HG03571 (cell line): ENCODE measurements at regions not wholly inside any gene's neighbourhood (a gene's known extent, or its start where the extent isn't known, plus 50 kb on each side); places are given as distances from the start of the nearest gene placed in this dataset.

Experiments used
- ATAC-seq: cut with Tn5 transposase; IDR thresholded peaks from one replicate; pipeline ENCODE4 v1.9.1; 2021; ENCODE audit not compliant: unreplicated experiment

- ATAC-seq, result no peak
Observed at GRCh38 chr6:147023148-147023547, 181.1 kb upstream of the STXBP5 start.

- no peak for ATAC-seq
Observed at GRCh38 chr6:147023581-147023980, 180.6 kb upstream of the STXBP5 start.

GRCh38 chr6:147029923-147030322 lies 174.3 kb upstream of the STXBP5 start:
- no peak for ATAC-seq

- ATAC-seq, result no peak
Observed at GRCh38 chr6:147033267-147033666, 170.9 kb upstream of the STXBP5 start.

GRCh38 chr6:147035886-147036285 lies 168.3 kb upstream of the STXBP5 start:
- ATAC-seq, result no peak

GRCh38 chr6:147037881-147038280 lies 166.3 kb upstream of the STXBP5 start:
- ATAC-seq, result no peak

- ATAC-seq, result no peak
Observed at GRCh38 chr6:147040121-147040910, 163.9 kb upstream of the STXBP5 start.

- no peak for ATAC-seq
Observed at GRCh38 chr6:147042679-147043078, 161.5 kb upstream of the STXBP5 start.

GRCh38 chr6:147043994-147044477 lies 160.2 kb upstream of the STXBP5 start:
- ATAC-seq, result no peak

- ATAC-seq, result no peak
Observed at GRCh38 chr6:147046141-147046877, 157.9 kb upstream of the STXBP5 start.

- no peak for ATAC-seq
Observed at GRCh38 chr6:147048930-147049329, 155.3 kb upstream of the STXBP5 start.

GRCh38 chr6:147053311-147053921 lies 150.8 kb upstream of the STXBP5 start:
- no peak for ATAC-seq

GRCh38 chr6:147054158-147054557 lies 150.1 kb upstream of the STXBP5 start:
- no peak for ATAC-seq

- no peak for ATAC-seq
Observed at GRCh38 chr6:147054871-147055270, 149.3 kb upstream of the STXBP5 start.

- ATAC-seq, result no peak
Observed at GRCh38 chr6:147055821-147056392, 148.3 kb upstream of the STXBP5 start.

- ATAC-seq, result no peak
Observed at GRCh38 chr6:147057188-147057587, 147.0 kb upstream of the STXBP5 start.

- ATAC-seq, result no peak
Observed at GRCh38 chr6:147057705-147058342, 146.4 kb upstream of the STXBP5 start.

- ATAC-seq, result no peak
Observed at GRCh38 chr6:147058786-147059385, 145.3 kb upstream of the STXBP5 start.

GRCh38 chr6:147060636-147061035 lies 143.6 kb upstream of the STXBP5 start:
- ATAC-seq, result no peak

- ATAC-seq, result no peak
Observed at GRCh38 chr6:147061252-147061651, 143.0 kb upstream of the STXBP5 start.
